ENCODE measurements at regions not wholly inside any gene's neighbourhood (a gene's known extent, or its start where the extent isn't known, plus 50 kb on each side); places are given as distances from the start of the nearest gene placed in this dataset.

DNA sequence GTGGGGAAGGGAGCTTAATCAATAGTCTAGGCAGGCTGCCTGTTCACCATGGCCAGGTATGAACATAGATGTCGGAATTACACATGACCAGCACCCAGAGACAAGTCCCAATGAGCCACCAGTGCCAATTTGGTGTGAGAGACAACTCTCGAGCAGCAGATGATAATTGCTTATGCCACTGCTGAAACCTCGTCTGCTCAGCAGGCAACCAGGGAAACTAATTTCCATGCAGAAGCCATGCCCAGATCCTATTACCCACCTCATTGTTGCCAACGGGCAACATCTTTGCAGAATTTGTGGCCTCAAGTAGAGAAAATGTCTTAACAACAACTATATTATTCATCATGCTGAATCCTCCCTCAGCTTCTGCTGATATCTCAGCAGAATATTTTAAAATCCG is 84.9 kb downstream of the CGGBP1 start:
- peaks cover 0 to 8% (median 5%) of the 10 kb centered on the region in 3 experiments; a peak in 3 of 7 replicates for H3K36me3 Mint-ChIP-seq (ENCODE audit: insufficient read depth in 1 of 3, low read depth in 3 of 3)
- peaks cover 13 to 17% of the 10 kb centered on the region in 2 experiments; a peak in 4 of 5 replicates for H3K9me3 Mint-ChIP-seq
- H2BK120ac ChIP-seq (ENCODE audit: low read depth, low read length, poor library complexity, severe bottlenecking), result no peak overlapping the region
- H3K4ac ChIP-seq (ENCODE audit: low read depth, low read length), result no peak overlapping the region
- H3K27ac Mint-ChIP-seq, result peak overlapping the region in 1 of 3 experiments; percentile 6; a peak in 1 of 7 replicates
- H3K4me1 ChIP-seq (ENCODE audit: insufficient read depth, low read length), result no peaks in the 10 kb centered on the region
- no peak overlapping the region for H2AK5ac ChIP-seq (ENCODE audit: insufficient read length, low read length)
- no peak overlapping the region for H3K23ac ChIP-seq (ENCODE audit: insufficient read length, low read depth, low read length)
- H4K20me1 ChIP-seq (ENCODE audit: control insufficient read depth, insufficient read depth, insufficient read length), result no peaks in the 10 kb centered on the region
- no peak overlapping the region for H3K9ac ChIP-seq (ENCODE audit: extremely low read depth, insufficient read length, low read length)
- H3K27ac ChIP-seq (ENCODE audit: insufficient read length, low read depth, low read length), result no peak overlapping the region
- no peak overlapping the region for H3K18ac ChIP-seq (ENCODE audit: insufficient read length, low read depth, low read length)
- H3T11ph ChIP-seq (ENCODE audit: low read length), result no peak overlapping the region
- no peak overlapping the region for H3K14ac ChIP-seq (ENCODE audit: insufficient read depth, low read length)
- H2BK12ac ChIP-seq (ENCODE audit: insufficient read length, low read depth, low read length), result no peak overlapping the region
- no CpG with 5 or more reads among the region's 5 CpGs for WGBS (ENCODE audit: extremely low coverage, insufficient read length, low lambda C conversion rate)
- H4K8ac ChIP-seq (replicated peaks; ENCODE audit: insufficient read length, low read depth, low read length), result no peak overlapping the region
- H3K23me2 ChIP-seq (ENCODE audit: insufficient read length, low read depth, low read length, poor library complexity, severe bottlenecking), result no peaks in the 10 kb centered on the region
- no peak for DNase-seq
- H3K56ac ChIP-seq (ENCODE audit: insufficient read length, low read depth, low read length), result no peak overlapping the region
- no peak overlapping the region for H2AFZ ChIP-seq (ENCODE audit: low read length)
- no peak overlapping the region for H3K4me3 Mint-ChIP-seq
- no peaks in the 10 kb centered on the region for H3K79me1 ChIP-seq (ENCODE audit: insufficient read depth, low read depth, low read length, poor library complexity, severe bottlenecking)
- H4K5ac ChIP-seq (ENCODE audit: insufficient read length, low read depth, low read length), result no peak overlapping the region
- TF ChIP-seq, protein P1, sequence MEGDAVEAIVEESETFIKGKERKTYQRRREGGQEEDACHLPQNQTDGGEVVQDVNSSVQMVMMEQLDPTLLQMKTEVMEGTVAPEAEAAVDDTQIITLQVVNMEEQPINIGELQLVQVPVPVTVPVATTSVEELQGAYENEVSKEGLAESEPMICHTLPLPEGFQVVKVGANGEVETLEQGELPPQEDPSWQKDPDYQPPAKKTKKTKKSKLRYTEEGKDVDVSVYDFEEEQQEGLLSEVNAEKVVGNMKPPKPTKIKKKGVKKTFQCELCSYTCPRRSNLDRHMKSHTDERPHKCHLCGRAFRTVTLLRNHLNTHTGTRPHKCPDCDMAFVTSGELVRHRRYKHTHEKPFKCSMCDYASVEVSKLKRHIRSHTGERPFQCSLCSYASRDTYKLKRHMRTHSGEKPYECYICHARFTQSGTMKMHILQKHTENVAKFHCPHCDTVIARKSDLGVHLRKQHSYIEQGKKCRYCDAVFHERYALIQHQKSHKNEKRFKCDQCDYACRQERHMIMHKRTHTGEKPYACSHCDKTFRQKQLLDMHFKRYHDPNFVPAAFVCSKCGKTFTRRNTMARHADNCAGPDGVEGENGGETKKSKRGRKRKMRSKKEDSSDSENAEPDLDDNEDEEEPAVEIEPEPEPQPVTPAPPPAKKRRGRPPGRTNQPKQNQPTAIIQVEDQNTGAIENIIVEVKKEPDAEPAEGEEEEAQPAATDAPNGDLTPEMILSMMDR (conservative IDR thresholded peaks at IDR 0.05), result no peak
- no peaks in the 10 kb centered on the region for H3K27me3 Mint-ChIP-seq (ENCODE audit: low read depth)
- H3K4me1 Mint-ChIP-seq, result peaks cover 3 to 4% of the 10 kb centered on the region in 2 experiments; a peak in 2 of 4 replicates
- no peaks in the 10 kb centered on the region for H3K27me3 ChIP-seq (ENCODE audit: insufficient read depth, low read length)
- H3K79me2 ChIP-seq (ENCODE audit: insufficient read depth, low read length), result no peaks in the 10 kb centered on the region
- H3K4me2 ChIP-seq (ENCODE audit: insufficient read depth, insufficient read length, low read length), result no peak overlapping the region
- H3K9me3 ChIP-seq (ENCODE audit: control insufficient read depth, low read depth, low read length), result no peaks in the 10 kb centered on the region
- H2BK20ac ChIP-seq (ENCODE audit: low read depth, low read length, poor library complexity, severe bottlenecking), result no peak overlapping the region
- no peak overlapping the region for H4K91ac ChIP-seq (ENCODE audit: insufficient read length, low read depth, low read length)
- no peak overlapping the region for H2BK15ac ChIP-seq (ENCODE audit: low read depth, low read length)
- H2BK5ac ChIP-seq (ENCODE audit: insufficient read length, low read length), result no peak overlapping the region

All from H9 (cell line).